Hepatocyte (in vitro differentiated cells): ENCODE measurements at regions not wholly inside any gene's neighbourhood (a gene's known extent, or its start where the extent isn't known, plus 50 kb on each side); places are given as distances from the start of the nearest gene placed in this dataset.

Experiments
- DNase-seq: peaks from one replicate; pipeline ENCODE4 v3.0.0-alpha.2; 2016; ENCODE audit warnings: low spot score
- H2AFZ ChIP-seq: fragments of 200-600 bp; sonication (generic); 2 replicates; pipeline ENCODE4 v1.6.0; 2016; ENCODE audit warnings: antibody characterized with exemption, mild to moderate bottlenecking
- H3K27ac ChIP-seq: fragments of 200-600 bp; sonication (generic); 2 replicates; pipeline ENCODE4 v1.5.1; 2016; ENCODE audit warnings: mild to moderate bottlenecking
- H3K27me3 ChIP-seq: fragments of 200-600 bp; sonication (generic); 2 replicates; pipeline ENCODE4 v1.6.1; 2016
- H3K36me3 ChIP-seq: fragments of 200-600 bp; sonication (generic); replicated peaks from 2 replicates; pipeline ENCODE4 v1.5.1; 2016; ENCODE audit warnings: low read depth; ENCODE audit not compliant: insufficient read depth
- H3K4me1 ChIP-seq: fragments of 200-600 bp; sonication (generic); 2 replicates; pipeline ENCODE4 v1.5.1; 2016; ENCODE audit warnings: mild to moderate bottlenecking, moderate library complexity; ENCODE audit not compliant: insufficient read depth
- H3K4me2 ChIP-seq: fragments of 200-600 bp; sonication (generic); 2 replicates; pipeline ENCODE4 v1.6.0; 2016
- H3K4me3 ChIP-seq: fragments of 200-600 bp; sonication (generic); 2 replicates; pipeline ENCODE4 v1.5.1; 2016; ENCODE audit warnings: mild to moderate bottlenecking
- H3K79me2 ChIP-seq: fragments of 200-600 bp; sonication (generic); 2 replicates; pipeline ENCODE4 v1.6.0; 2017; ENCODE audit warnings: mild to moderate bottlenecking
- H3K9me2 ChIP-seq: fragments of 200-600 bp; sonication (generic); replicated peaks from 2 replicates; pipeline ENCODE4 v1.6.0; 2017; ENCODE audit warnings: mild to moderate bottlenecking; ENCODE audit not compliant: insufficient read depth
- H3K9me3 ChIP-seq: fragments of 200-600 bp; sonication (generic); 2 replicates; pipeline ENCODE4 v1.5.1; 2016; ENCODE audit warnings: low read depth, mild to moderate bottlenecking
- H4K20me1 ChIP-seq: fragments of 200-600 bp; sonication (generic); 2 replicates; pipeline ENCODE4 v1.6.0; 2016; ENCODE audit warnings: mild to moderate bottlenecking; ENCODE audit not compliant: insufficient read depth, poor library complexity, severe bottlenecking
- CTCF ChIP-seq: fragments of 200-600 bp; sonication (generic); IDR thresholded peaks from 2 replicates; pipeline ENCODE4 v1.5.1; 2016; ENCODE audit warnings: antibody characterized with exemption, mild to moderate bottlenecking; ENCODE audit not compliant: poor library complexity
- EZH2 ChIP-seq: fragments of 200-600 bp; sonication (generic); IDR thresholded peaks from 2 replicates; pipeline ENCODE4 v1.6.1; 2016; ENCODE audit warnings: antibody characterized with exemption, mild to moderate bottlenecking, borderline replicate concordance
- EZH2phosphoT487 ChIP-seq: fragments of 200-600 bp; sonication (generic); IDR thresholded peaks from one replicate; pipeline ENCODE4 v1.6.1; 2018; ENCODE audit warnings: antibody characterized with exemption, mild to moderate bottlenecking, low read depth, moderate library complexity; ENCODE audit not compliant: unreplicated experiment, severe bottlenecking
- WGBS: methylation state at CpG from one replicate; pipeline ENCODE4 v1.1.6; 2016; ENCODE audit warnings: low lambda C conversion rate; ENCODE audit errors: missing lambda C conversion rate; 5-methylcytosine and 5-hydroxymethylcytosine counted together

- no peaks in the 10 kb centered on the region for H3K4me1 ChIP-seq
- no peak overlapping the region for H3K4me2 ChIP-seq
- H2AFZ ChIP-seq: no peak overlapping the region
- no peak for DNase-seq
- no peak overlapping the region for H3K27ac ChIP-seq
- no peak for TF ChIP-seq CTCF
- no peak for TF ChIP-seq EZH2
- TF ChIP-seq EZH2phosphoT487: no peak
- H3K4me3 ChIP-seq: no peak overlapping the region
- no peaks in the 10 kb centered on the region for H3K9me2 ChIP-seq
- no peaks in the 10 kb centered on the region for H3K9me3 ChIP-seq
- peaks cover 11% of the 10 kb centered on the region for H3K27me3 ChIP-seq
- WGBS: 89% methylated on average over 9 of the region's 9 CpGs
- H3K36me3 ChIP-seq: no peaks in the 10 kb centered on the region
- no peaks in the 10 kb centered on the region for H4K20me1 ChIP-seq
- no peaks in the 10 kb centered on the region for H3K79me2 ChIP-seq
Observed at GRCh38 chr17:51527225-51527982, 267.1 kb downstream of the UTP18 start.

GRCh38 chr17:51528111-51528510 lies 267.8 kb downstream of the UTP18 start:
- no peaks in the 10 kb centered on the region for H3K9me3 ChIP-seq
- no peaks in the 10 kb centered on the region for H3K79me2 ChIP-seq
- WGBS: 80% methylated on average over 6 of the region's 6 CpGs
- no peak overlapping the region for H3K4me2 ChIP-seq
- H3K27me3 ChIP-seq: peaks cover 11% of the 10 kb centered on the region
- H3K4me1 ChIP-seq: no peaks in the 10 kb centered on the region
- H3K36me3 ChIP-seq: no peaks in the 10 kb centered on the region
- no peaks in the 10 kb centered on the region for H4K20me1 ChIP-seq
- TF ChIP-seq EZH2 (no peak), CTCF (no peak), EZH2phosphoT487 (no peak)
- H3K4me3 ChIP-seq: no peak overlapping the region
- no peak overlapping the region for H2AFZ ChIP-seq
- H3K9me2 ChIP-seq: no peaks in the 10 kb centered on the region
- DNase-seq: no peak
- no peak overlapping the region for H3K27ac ChIP-seq

- 80% methylated on average over 3 of the region's 3 CpGs for WGBS
- DNase-seq: no peak
- no peaks in the 10 kb centered on the region for H3K9me3 ChIP-seq
- H3K27ac ChIP-seq: no peak overlapping the region
- no peaks in the 10 kb centered on the region for H4K20me1 ChIP-seq
- no peaks in the 10 kb centered on the region for H3K9me2 ChIP-seq
- H2AFZ ChIP-seq: no peak overlapping the region
- no peaks in the 10 kb centered on the region for H3K79me2 ChIP-seq
- no peaks in the 10 kb centered on the region for H3K4me1 ChIP-seq
- no peak for TF ChIP-seq EZH2
- TF ChIP-seq EZH2phosphoT487: no peak
- TF ChIP-seq CTCF: no peak
- H3K4me2 ChIP-seq: no peak overlapping the region
- peaks cover 11% of the 10 kb centered on the region for H3K27me3 ChIP-seq
- H3K4me3 ChIP-seq: no peak overlapping the region
- no peaks in the 10 kb centered on the region for H3K36me3 ChIP-seq
Observed at GRCh38 chr17:51533219-51533618, 272.9 kb downstream of the UTP18 start.
